ENCODE measurements at regions not wholly inside any gene's neighbourhood (a gene's known extent, or its start where the extent isn't known, plus 50 kb on each side); places are given as distances from the start of the nearest gene placed in this dataset.
"Not testable (repeated sequence)": the region's sequence is repeated elsewhere in the genome, so short reads cannot be mapped to it uniquely, and the experiment has no call there.

- ATAC-seq = no peak
- Histone ChIP-seq H3K27ac (no peak overlapping the region), H3K27me3 (no peaks in the 10 kb centered on the region), H3K4me3 (no peak overlapping the region), H3K9me3 (no peaks in the 10 kb centered on the region), H3K4me1 (no peaks in the 10 kb centered on the region), H3K36me3 (replicated peaks in 1 of 2; ENCODE audit: insufficient read depth in 1 of 2, low read depth in 2 of 2) (no peaks in the 10 kb centered on the region)
- no peak for TF ChIP-seq CTCF (IDR thresholded peaks at IDR 0.05)
- TF ChIP-seq POLR2A (IDR thresholded peaks at IDR 0.05) = no peak
- no peak for DNase-seq
- intact Hi-C loops (cut with DNase I) = no loop called here
Measured at GRCh38 chr1:177690996-177691395, 278.9 kb downstream of the SEC16B start.

- no peak for TF ChIP-seq POLR2A (IDR thresholded peaks at IDR 0.05)
- no peak for TF ChIP-seq CTCF (IDR thresholded peaks at IDR 0.05)
- no peak overlapping the region for H3K4me3 ChIP-seq
- no peaks in the 10 kb centered on the region for H3K4me1 ChIP-seq
- WGBS, 2 donors = 45 to 68% methylated on average over 3 of the region's 3 CpGs
- H3K27ac ChIP-seq = no peak overlapping the region
- DNase-seq (no peak), ATAC-seq (no peak)
- no peaks in the 10 kb centered on the region for H3K9me3 ChIP-seq
- H3K36me3 ChIP-seq (replicated peaks in 1 of 2; ENCODE audit: insufficient read depth in 1 of 2, low read depth in 2 of 2) = no peaks in the 10 kb centered on the region
- no peaks in the 10 kb centered on the region for H3K27me3 ChIP-seq
- intact Hi-C loops (cut with DNase I) = no loop called here
Measured at GRCh38 chr1:177687544-177687943, 282.3 kb downstream of the SEC16B start.

- no peak for TF ChIP-seq POLR2A (IDR thresholded peaks at IDR 0.05)
- no peak for TF ChIP-seq CTCF (IDR thresholded peaks at IDR 0.05)
Measured at GRCh38 chr1:177686933-177687332, 282.9 kb downstream of the SEC16B start.

GRCh38 chr1:177669161-177669560 lies 300.7 kb downstream of the SEC16B start:
- WGBS, 2 donors = 50 to 77% methylated on average over 1 of the region's 1 CpG
- no peaks in the 10 kb centered on the region for H3K9me3 ChIP-seq
- H3K27ac ChIP-seq = no peak overlapping the region
- H3K36me3 ChIP-seq (replicated peaks in 1 of 2; ENCODE audit: insufficient read depth in 1 of 2, low read depth in 2 of 2) = no peaks in the 10 kb centered on the region
- H3K4me1 ChIP-seq = no peaks in the 10 kb centered on the region
- DNase-seq (no peak), ATAC-seq (no peak)
- no peak for TF ChIP-seq POLR2A (IDR thresholded peaks at IDR 0.05)
- TF ChIP-seq CTCF (IDR thresholded peaks at IDR 0.05) = no peak
- H3K27me3 ChIP-seq = no peaks in the 10 kb centered on the region
- no peak overlapping the region for H3K4me3 ChIP-seq
- intact Hi-C loops (cut with DNase I) = no loop called here

More at GRCh38 chr1:177686933-177687332, 282.9 kb downstream of the SEC16B start:
- Histone ChIP-seq H3K4me3 (no peak overlapping the region), H3K27me3 (no peaks in the 10 kb centered on the region), H3K27ac (no peak overlapping the region), H3K36me3 (replicated peaks in 1 of 2; ENCODE audit: insufficient read depth in 1 of 2, low read depth in 2 of 2) (no peaks in the 10 kb centered on the region), H3K9me3 (no peaks in the 10 kb centered on the region), H3K4me1 (no peaks in the 10 kb centered on the region)
- WGBS, 2 donors = 32 to 60% methylated on average over 1 of the region's 1 CpG
- ATAC-seq = no peak
- DNase-seq = peak in 1 of 4 donors; percentile 7
- intact Hi-C loops (cut with DNase I) = no loop called here

GRCh38 chr1:177665935-177666334 lies 303.9 kb downstream of the SEC16B start:
- DNase-seq (no peak), ATAC-seq (no peak)
- 51 to 57% methylated on average over 2 of the region's 2 CpGs for WGBS, 2 donors
- Histone ChIP-seq H3K36me3 (replicated peaks in 1 of 2; ENCODE audit: insufficient read depth in 1 of 2, low read depth in 2 of 2) (no peaks in the 10 kb centered on the region), H3K4me1 (no peaks in the 10 kb centered on the region), H3K27me3 (no peaks in the 10 kb centered on the region), H3K4me3 (no peak overlapping the region), H3K27ac (no peak overlapping the region), H3K9me3 (no peaks in the 10 kb centered on the region)
- no peak for TF ChIP-seq POLR2A (IDR thresholded peaks at IDR 0.05)
- no peak for TF ChIP-seq CTCF (IDR thresholded peaks at IDR 0.05)
- intact Hi-C loops (cut with DNase I) = no loop called here

- H3K36me3 ChIP-seq (replicated peaks in 1 of 2; ENCODE audit: insufficient read depth in 1 of 2, low read depth in 2 of 2); H3K27ac ChIP-seq; ATAC-seq; H3K4me1 ChIP-seq; H3K9me3 ChIP-seq; H3K4me3 ChIP-seq; DNase-seq; intact Hi-C loops (cut with DNase I); H3K27me3 ChIP-seq: not testable (repeated sequence)
- 69 to 73% methylated on average over 4 of the region's 4 CpGs for WGBS, 2 donors
Measured at GRCh38 chr1:177664742-177665141, 305.1 kb downstream of the SEC16B start.
